ENCODE measurements at regions not wholly inside any gene's neighbourhood (a gene's known extent, or its start where the extent isn't known, plus 50 kb on each side); places are given as distances from the start of the nearest gene placed in this dataset.

DNA sequence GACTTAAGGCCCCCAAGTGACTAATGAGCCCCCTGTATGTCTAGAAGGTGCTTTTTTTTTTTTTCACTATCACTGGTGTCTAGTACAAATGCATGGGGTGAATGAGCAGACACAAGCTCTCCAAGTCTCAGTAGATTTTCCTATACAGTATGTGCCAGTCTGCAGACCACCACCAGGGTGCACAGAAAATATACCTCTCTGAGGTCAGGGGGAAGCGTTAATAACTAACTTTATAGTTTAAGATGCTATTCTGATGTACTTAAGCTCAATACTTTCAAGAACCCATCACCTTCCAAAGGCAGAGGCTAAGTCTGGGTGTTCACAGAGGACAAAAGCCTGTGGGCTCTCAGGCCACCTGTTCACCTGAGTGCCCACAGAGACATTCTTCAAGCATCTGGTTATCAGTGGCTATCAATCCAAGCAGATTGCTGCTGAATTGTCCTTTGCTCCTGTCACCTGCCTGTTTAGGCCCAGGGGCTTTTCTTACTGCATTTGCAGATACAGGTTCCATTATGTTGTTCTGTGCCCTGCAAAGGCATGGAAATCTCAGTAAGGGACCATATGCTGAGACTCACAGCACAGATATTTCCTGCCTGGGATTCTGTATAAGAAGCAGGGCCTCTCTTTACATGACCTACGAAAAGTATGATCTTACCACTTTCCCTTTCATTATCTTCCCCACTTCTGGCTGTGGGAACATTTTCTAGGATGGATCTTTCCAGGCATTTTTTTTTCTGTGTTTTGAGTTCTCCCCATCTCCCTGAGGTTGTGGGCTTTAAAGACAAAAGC, 534.6 kb downstream of the TNS1 start:
- DNase-seq, result no peak

DNA sequence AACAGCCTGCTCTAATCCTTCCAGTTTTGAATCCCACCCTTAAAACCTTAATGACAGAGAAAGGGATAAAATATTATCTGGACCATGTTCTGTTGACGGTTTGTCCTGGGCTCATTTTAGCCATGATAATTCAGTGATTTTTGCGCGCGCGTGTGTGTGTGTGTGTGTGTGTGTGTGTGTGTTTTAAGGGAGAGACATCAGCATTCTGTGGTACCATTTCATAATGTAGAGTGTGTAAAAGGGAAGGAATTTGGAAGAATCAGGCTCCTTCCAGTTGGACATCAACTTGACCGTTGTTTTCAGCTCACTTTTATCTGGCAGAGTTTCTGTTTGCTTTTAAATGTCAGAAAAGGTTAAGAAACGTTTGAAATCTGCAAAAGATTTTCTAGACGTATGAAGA, 535.5 kb downstream of the TNS1 start:
- no peak for DNase-seq

- DNase-seq, result no peak
These were observed 536.0 kb downstream of the TNS1 start for GRCh38 chr2:217466805-217467204.

GRCh38 chr2:217466104-217466503, 536.7 kb downstream of the TNS1 start:
- DNase-seq, result no peak

- DNase-seq, result no peak
These were observed 537.7 kb downstream of the TNS1 start for GRCh38 chr2:217465100-217465499.

DNA sequence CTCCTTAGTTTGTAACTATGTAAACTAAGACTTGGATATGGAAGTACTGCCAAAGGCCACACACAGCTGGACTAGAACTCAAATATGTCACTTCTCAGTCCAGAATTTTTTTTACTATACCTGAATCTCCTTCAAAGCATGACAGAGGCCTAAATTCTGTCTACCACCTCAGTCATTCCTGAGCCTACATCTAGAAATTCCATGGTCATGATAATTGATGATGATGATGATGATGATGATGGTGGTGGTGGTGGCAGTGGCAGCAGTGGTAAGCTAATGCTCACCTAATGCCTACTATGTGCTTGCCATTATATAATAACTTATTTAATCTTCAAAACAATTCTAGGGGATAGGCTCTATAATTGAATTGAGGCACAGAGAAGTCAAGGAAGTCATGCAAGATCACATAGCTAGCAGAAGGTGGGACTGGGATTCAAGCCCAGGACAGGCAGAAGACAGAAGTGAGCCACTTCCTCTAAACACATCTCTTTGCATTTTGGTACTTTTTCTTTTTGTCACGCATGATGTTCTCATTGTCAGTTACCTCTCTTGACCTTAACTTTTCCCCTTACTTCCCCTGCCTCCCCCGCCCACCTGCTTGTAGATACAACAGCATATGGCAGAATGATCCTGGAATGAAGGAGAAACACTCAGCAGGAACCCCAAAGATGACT, 539.3 kb downstream of the TNS1 start:
- DNase-seq, result no peak

DNA sequence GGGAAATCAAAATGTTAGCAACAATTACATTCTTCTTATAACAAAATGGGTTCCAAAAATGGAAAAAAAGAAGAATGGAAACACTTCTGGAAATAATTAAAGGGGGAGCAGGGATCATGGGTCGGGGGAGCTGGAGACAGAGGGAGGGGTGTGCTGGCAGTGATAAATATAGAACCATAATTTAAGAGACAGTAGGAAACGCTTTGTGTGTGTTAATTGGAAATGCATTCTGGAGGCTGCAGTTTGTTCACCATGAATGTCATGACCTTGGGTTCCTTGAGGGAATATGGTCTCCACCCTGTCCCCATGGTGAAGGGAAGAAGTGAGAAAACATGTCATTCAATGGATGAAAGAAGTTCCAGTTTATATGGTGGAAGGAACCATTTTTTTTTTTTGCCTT, 540.7 kb downstream of the TNS1 start:
- DNase-seq, result no peak

DNA sequence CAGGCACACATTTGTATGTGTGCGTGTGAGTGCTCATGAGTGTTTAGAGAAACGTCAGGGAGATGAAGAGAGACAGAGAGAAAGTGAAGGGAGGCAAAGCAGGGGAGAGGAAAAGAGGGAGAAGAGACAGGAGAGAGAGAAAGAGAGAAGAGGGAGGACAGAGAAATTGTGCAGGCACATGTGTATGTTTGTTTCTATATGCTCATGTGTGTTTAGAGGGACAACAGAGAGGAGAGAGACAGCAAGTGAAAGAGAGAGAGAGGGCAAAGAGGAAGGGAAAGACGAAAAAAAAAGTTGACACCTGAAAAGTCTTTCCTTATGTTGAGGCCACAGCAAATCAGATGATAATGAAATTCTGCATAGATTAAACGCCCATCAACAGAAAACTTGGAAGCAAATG, 541.1 kb downstream of the TNS1 start:
- DNase-seq, result no peak

DNA sequence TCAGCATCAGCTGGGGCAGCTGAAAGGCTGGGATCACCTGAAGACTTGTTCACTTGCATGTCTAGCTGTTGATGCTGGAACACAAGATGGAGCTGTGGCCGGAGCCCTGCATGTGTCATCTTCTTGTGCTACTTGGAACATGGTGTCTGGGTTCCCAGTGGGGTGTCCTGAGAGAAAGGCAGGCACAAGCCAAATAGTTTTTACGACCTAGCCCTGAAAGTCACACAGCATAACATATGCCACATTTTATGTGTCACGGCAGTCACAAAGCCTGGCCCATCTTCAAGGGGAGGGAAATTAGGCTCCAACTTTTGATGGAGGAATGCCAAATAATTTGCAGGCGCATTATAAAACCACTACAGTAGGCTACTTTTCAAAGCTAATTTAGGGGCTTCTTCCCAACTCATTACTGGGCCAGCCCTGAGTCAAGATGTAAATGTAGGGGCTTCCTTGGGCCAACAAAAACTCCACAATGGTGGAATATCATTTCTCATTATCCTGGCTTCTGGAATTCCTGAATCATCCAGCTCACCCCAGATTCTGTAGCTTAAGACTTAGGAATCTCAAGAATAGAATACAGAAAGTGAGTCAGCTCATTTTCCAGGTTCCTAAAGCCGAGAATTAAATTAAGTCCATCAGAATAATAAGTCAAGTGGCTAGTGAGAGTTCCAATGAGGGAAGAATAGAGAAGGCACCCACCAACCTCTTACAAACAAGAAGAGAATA, 543.0 kb downstream of the TNS1 start:
- DNase-seq, result no peak

DNA sequence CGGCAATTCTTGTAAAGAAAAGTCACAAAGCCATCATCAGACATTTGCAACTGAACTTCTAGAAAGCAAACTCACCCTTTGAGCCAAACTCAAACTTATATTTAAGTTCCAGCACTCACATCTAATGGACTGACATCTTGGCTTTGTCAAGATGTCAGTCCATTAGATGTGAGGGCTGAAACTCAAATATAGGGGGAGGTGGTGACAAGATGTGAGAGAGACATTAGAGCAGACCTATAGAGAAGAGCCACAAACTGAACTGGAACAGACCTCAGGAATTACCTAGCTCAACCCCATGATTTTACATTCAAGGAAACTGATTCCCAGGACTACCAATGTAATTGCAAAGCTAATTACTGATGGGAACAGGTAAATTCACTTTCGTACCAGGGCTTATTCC, 543.8 kb downstream of the TNS1 start:
- no peak for DNase-seq

- DNase-seq, result no peak
These were observed 546.8 kb downstream of the TNS1 start for GRCh38 chr2:217456016-217456415.

DNA sequence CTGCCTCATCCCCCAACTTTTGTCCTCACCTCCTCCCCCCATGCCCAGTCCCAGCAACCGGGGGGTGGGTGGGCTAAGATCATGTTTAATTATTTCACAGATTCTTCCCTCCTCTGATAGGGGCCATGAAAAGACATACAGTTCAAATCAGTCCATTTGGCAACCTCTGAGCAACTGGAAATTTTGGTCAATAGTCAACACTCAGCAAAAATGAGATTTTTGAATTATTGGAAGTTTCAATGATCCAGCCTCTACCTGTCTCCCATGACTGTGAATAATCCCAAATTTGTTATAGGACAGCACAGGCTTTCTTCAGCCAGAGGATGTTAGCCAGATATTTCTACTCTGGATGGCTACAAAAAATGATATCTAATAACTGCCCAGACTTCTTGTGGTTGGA, 549.9 kb downstream of the TNS1 start:
- no peak for DNase-seq

DNA sequence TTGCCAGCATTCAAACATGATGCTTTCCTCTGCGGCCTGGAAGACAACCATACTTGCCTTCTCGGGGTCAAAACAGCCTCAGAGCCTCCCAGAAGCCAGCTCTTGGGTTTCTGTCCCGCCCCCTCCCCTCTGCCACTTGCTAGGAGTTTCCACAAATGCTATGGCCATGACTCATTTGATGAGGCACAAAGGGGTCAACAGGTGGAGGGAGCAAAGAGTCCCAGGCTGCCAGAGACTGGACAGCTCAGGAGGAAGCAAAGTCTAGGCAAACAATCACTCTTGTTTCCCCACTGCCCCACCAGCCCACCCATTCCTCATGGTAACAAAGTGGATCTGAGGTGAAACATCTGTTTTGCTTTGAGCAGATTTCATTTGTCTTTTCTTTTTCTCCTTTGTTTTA, 551.1 kb downstream of the TNS1 start:
- no peak for DNase-seq

DNA sequence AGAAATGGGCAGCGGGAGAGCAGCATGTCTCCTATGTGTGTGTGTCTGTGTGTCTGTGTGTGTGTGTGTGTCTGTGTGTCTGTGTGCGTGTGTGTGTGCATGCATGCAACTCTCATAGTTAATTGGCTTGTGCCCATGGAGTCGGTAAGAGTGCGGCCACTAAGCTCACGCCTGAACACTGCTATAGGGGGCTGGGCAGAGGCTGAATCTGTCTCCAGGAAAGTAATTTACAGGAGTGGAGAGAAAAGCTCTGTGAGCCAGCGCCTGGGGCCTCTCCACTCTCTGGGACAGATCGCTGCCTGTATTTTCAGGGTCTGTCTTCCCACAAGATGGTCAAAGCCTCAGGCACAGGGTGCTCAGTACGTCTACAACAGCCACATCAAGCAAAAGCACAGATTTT, 553.4 kb downstream of the TNS1 start:
- DNase-seq, result no peak

- DNase-seq, result no peak
These were observed 553.9 kb downstream of the TNS1 start for GRCh38 chr2:217448860-217449259.

- DNase-seq, result no peak
These were observed 557.1 kb downstream of the TNS1 start for GRCh38 chr2:217445723-217446122.

DNA sequence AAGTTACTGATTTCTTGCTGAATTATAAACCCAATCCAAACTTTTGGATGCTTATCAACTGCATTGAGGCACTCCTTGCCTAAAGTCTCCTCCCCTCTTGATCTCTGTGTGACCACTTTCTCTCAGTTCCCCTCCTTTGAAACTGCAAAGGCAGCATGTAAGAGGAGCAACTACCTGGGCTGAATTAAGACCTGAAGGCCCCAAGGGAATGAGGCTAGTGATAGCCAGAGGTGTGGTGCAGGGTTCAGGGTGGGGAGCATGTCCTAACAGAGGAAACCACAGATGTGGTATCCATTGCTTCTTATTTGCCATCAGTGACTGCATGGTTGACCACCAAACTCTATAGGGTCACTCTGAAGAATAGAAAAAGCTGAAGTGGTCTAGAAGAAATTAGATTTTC, 557.9 kb downstream of the TNS1 start:
- no peak for DNase-seq

GRCh38 chr2:217444509-217444908, 558.3 kb downstream of the TNS1 start:
- DNase-seq, result no peak

DNA sequence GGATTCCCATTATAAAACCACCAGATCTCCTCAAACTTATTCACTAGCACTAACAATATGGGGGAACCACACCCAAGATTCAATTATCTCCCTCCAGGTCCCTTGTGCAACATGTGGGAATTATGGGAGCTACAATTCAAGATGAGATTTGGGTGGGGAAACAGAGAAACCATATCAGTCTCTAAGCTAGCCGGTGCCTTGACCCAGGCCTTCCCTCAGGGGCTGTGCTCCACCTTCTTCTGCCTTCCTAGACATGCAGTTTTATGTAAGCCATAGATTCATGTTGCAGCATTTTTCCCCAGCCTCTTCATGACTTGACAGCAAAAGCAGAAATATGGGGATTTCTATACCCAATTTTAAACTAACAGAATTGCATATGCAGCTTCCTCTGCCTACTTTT, 559.2 kb downstream of the TNS1 start:
- no peak for DNase-seq

DNA sequence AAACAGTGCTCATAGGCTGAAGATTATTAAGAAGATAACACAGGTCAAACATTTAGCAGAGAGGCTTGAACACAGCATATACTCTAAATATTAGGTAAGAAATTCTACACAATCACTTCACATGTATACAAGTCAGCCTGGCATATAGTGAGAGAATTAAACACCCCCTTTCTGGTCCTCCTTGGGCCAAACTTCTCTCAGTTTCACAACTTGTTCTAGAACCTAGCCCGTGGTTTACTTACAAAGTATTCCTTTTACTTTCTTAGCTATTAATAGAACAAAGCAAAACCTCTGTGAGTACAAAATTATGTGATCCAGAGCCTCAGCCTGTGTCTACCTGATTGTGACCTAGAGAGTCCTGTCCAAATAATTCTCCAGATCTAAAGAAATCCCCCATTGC, 562.8 kb downstream of the TNS1 start:
- DNase-seq, result no peak

DNA sequence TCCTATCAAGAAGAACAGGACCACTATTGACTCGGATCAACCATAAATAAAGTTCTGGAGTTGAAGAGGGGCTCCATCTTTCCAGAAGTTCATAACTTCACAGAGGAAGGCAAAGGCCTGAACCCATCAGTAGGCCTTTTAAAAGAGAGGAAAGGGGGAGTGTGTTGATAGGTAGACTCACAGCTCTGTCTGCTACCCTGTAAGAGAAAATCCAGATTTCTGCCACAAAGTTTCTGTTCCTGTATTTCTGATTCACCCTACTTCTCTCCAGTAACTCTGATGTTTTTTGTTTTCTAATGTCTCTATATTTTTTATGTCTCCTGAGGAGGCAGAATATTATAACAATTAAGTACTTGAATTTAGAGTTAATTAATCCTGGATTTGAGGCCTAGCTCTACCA, 564.0 kb downstream of the TNS1 start:
- no peak for DNase-seq

GRCh38 chr2:217438136-217438535, 564.7 kb downstream of the TNS1 start:
- no peak for DNase-seq

GRCh38 chr2:217437290-217437870, 565.4 kb downstream of the TNS1 start:
- DNase-seq, result no peak

DNA sequence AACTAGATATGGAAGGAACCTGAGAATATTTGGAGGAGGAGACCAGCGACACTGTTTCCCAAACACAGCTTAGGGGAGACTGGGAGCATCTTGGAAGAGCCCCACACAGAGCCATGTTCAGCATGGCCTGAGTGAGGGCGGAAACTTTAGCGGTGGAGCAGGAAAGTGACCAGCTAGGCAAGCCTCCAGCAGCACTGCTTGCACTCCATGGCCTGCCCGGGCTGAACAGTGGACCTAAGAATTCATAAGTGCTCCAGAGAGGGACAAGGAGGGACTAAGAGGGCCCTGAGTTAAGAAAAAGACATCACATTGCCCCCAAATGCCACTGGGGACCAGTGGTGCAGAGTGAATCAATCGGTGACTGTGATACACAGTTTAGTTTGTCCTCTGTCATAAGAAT, 566.4 kb downstream of the TNS1 start:
- no peak for DNase-seq

Measured in NCI-H2171 (cell line).